SKM-1 treated with dmso at 0.1 percent for 144 hours (cell line): ENCODE measurements at regions not wholly inside any gene's neighbourhood (a gene's known extent, or its start where the extent isn't known, plus 50 kb on each side); places are given as distances from the start of the nearest gene placed in this dataset.
A peak's percentile ranks its signal among the peaks of the same experiment; 100 is the strongest.

ENCODE experiments used
- DNase-seq: peaks from one replicate; lab custom pipeline; 2025; ENCODE audit not compliant: unreplicated experiment; lab: John Stamatoyannopoulos, UW

- DNase-seq: no peak
Measured at GRCh38 chr3:168895419-168895818, 768.1 kb downstream of the MECOM start.

DNA sequence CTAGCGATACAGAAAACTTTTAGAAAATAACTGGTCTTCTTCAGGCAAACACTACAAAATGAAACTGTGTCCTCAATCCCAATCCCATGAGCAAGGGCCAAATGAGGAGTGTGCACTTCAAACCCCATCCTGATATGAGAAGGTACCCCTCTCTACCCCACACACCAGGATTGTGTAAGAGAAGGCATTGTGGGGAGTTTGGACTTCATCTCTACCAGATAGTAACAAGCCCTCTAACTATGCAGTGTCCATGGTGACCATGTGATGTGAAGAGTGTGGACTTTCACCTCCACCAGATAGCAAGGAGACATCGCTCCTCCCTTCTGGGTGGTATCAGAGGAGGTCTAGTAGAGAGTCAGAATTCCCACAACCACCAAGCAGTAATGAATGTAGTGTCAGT lies 769.3 kb downstream of the MECOM start:
- DNase-seq: no peak

DNA sequence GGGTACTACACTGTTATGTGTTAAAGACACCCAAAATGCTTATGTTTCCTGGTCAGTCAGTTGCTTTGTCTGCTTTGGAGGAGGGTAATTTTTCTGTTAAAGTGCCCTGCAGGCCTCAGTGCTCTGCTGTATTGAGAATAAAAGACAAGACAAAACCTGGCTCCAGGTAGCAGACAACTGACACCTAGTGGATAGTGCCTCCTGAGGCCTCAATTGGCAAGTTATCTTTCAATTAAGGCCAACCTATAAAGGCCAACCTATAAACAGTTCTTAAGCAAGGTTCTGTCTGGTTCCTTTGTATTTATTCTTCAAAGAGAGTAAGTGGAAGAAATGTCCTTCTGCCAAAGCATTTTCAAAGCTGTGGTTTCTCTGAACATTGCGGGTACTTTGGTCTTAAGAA lies 773.8 kb downstream of the MECOM start:
- DNase-seq: no peak

- DNase-seq: no peak
Measured at GRCh38 chr3:168888781-168889180, 774.7 kb downstream of the MECOM start.

GRCh38 chr3:168885028-168885427 lies 778.5 kb downstream of the MECOM start:
- DNase-seq: no peak

GRCh38 chr3:168884353-168884903 lies 779.1 kb downstream of the MECOM start:
- DNase-seq: no peak

DNA sequence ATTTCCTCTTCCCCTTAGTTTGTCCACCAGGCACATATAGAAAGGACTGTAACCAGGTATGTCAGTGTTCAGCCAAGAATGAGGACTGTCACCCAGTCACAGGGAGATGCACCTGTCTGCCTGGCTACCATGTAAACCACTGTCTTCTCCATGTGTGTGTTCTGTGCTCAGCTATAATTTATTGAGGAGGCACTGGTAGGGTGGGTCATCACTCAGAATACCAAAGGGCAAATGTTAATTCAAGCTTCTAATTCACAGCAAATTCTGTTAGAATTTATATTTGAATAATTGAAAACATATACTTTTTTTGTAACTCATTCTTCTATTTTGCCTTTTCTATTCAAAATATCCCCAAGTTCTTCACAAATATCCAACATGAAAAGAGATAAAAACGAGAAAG lies 780.4 kb downstream of the MECOM start:
- DNase-seq: no peak

DNA sequence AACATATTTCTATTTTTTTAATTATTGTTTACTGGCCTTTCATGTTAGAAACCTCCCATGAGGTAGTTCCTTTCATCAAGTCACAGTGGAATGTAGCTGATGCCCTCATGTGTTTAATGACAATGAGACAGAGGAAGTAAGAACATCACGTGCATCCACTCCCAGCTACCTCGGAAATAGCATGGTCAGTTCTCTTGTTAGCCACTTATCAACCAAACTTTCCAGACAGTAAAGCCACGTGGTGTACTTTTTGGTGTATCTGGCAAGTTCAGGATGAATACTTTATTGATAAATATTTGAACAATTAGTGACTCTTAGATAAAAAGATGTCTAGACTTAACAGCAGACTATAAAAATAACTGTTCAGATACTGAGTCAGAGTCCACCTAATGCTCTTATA lies 781.7 kb downstream of the MECOM start:
- no peak for DNase-seq

GRCh38 chr3:168878655-168879054 lies 782.9 kb upstream of the GOLIM4 start:
- no peak for DNase-seq

DNA sequence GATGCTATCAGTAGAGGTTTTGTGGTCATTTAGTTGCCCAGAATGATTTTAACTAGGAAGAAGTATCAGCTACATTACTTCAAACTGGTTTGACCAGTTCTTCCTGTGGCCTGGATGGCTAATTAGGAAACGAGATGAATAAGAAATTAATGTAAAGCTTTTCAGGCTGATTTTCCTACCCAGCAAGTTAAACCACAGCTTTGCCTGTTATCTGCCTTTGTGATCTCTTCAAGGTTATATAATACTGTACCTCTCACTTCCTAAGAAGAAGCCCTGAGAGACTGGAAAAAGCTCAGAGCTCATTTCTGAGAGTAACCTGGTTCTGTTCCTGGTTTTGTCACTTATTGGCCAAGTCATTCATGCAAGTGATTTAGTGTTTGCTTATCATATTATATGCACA lies 782.2 kb upstream of the GOLIM4 start:
- DNase-seq: no peak

GRCh38 chr3:168876346-168877035 lies 780.8 kb upstream of the GOLIM4 start:
- DNase-seq: no peak

- no peak for DNase-seq
Measured at GRCh38 chr3:168872826-168873225, 777.1 kb upstream of the GOLIM4 start.

DNA sequence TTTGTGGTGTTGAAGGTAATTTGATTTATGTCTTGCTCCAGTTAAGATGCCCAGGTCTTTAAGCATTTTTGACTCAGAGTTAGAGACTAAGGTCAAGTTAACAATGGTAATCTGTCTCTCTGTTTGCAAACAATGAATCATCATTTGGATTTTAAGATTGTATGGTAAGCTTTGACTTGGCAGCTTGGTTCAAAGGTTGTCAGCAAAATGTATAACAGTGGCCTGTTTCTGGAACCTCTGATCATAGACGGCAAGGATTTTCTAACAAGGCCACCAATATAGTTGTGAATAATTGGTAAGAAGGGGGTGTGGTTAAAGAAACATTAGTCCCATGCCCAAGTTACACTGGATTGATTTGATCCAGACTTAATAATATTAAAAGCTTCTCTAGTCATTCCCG lies 775.2 kb upstream of the GOLIM4 start:
- no peak for DNase-seq

GRCh38 chr3:168865022-168865551 lies 769.4 kb upstream of the GOLIM4 start:
- DNase-seq: peak; percentile 24

- DNase-seq: no peak
Measured at GRCh38 chr3:168864107-168865021, 768.6 kb upstream of the GOLIM4 start.

DNA sequence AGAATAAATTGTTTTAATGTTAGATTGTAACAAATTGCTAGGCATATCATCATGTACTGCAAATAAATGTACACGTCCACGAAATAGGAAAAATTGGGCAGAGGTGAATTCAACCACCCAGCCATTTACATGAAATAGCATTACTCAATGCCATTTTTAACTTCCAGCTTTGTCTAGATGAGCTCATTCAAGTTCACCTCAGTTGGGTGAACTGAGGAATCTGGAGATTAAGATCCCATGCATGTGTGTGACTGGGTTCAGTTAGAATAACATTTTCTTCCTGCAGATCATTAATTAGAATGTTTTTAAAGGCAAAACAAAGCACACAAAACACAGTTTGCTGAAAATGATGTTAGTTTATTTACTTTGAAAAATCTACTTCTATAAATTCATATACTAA lies 767.8 kb upstream of the GOLIM4 start:
- DNase-seq: no peak

- DNase-seq: no peak
Measured at GRCh38 chr3:168862466-168862865, 766.7 kb upstream of the GOLIM4 start.

DNA sequence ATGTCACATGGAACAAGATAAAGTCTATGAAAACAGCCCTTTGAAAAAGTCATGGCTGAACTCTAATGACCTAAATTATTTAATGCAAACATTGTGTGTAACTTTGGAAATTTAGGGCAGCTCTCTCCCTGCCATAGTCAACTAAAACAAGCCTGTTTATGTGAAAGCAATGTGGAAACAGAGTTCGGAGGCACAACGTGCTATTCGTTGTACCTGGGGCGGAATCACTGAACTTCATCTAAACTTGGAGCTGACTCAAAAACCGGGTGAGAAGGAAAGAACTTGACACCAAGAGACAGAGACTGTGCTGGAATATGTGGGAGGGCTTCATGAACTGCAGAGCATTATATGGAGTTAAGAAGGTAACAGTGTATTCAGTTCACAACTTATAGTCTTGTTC lies 764.9 kb upstream of the GOLIM4 start:
- DNase-seq: no peak

GRCh38 chr3:168860028-168860427 lies 764.3 kb upstream of the GOLIM4 start:
- DNase-seq: no peak

DNA sequence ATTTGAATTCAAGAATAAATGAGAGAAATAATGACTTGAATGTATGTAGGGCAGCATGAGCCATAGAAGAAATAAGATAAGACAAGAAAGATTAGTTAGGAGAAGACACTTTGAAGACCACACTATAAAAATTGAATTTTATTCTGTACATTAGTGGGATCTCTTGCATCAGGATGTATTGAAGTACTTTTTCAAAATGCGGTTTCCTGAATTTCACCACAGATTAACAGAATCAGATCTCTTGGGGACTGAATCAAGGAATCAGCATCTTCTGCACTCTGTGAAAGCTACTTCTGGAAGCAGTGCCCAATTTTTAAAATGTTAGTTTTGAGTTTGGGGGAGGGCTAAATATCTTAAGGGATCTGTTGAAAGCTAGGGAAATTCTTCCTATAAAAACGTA lies 763.9 kb upstream of the GOLIM4 start:
- no peak for DNase-seq

GRCh38 chr3:168859143-168859542 lies 763.4 kb upstream of the GOLIM4 start:
- no peak for DNase-seq

DNA sequence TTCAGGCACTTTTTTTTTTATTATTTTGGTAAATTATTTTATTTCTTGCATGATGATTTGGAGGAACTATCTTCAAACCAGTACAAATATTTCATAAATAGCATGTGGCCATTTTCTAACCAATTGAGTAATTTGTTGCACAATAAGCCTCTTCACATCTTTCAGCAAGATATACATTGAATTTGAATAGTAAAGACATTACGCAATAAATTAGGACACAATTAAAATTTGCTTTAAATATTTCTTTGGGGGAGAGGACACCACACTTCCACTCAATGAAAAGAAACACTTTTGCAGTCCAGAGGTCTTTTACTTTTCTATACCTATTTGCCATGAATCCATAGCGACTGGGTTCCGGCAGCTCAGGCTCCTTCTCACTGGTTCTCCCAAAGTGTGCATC lies 762.6 kb upstream of the GOLIM4 start:
- DNase-seq: no peak
